ENCODE measurements at regions not wholly inside any gene's neighbourhood (a gene's known extent, or its start where the extent isn't known, plus 50 kb on each side); places are given as distances from the start of the nearest gene placed in this dataset.

DNA sequence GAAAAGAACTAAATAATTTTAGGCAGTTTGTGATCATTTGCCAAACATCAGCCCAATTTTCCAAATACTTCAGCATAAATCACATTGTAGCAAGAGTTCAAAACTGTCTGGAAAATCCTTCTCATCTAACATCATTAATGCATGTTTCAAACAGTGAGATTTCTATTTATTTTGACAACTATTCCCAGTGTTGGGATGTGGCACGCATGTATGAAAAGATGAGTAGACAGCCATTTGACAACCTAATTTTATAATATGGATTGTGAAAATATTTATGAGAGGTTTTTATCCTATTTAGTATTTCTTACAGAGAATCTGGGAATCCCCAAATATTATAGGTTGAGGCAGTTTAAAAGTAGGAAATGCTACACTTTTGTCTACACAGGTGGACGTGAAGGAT is 357.6 kb upstream of the ARID1B start:
- Mint-ChIP-seq H3K9me3 (ENCODE audit: low read depth, unreplicated experiment) (peaks cover 2% of the 10 kb centered on the region), H3K27ac (ENCODE audit: unreplicated experiment) (no peak overlapping the region), H3K27me3 (ENCODE audit: unreplicated experiment) (no peaks in the 10 kb centered on the region), H3K4me1 (ENCODE audit: low read depth, unreplicated experiment) (peaks cover 14% of the 10 kb centered on the region), H3K4me3 (ENCODE audit: low read depth, unreplicated experiment) (no peak overlapping the region), H3K36me3 (ENCODE audit: insufficient read depth, unreplicated experiment) (peaks cover 5% of the 10 kb centered on the region)
- intact Hi-C loops (cut with micrococcal nuclease; ENCODE audit: unreplicated experiment), result no loop called here
- no peak for DNase-seq
- CTCF ChIA-PET, result no interaction called here
- no TSS peak for BruUV-seq (replicated peaks)
- TF ChIP-seq, protein P1, sequence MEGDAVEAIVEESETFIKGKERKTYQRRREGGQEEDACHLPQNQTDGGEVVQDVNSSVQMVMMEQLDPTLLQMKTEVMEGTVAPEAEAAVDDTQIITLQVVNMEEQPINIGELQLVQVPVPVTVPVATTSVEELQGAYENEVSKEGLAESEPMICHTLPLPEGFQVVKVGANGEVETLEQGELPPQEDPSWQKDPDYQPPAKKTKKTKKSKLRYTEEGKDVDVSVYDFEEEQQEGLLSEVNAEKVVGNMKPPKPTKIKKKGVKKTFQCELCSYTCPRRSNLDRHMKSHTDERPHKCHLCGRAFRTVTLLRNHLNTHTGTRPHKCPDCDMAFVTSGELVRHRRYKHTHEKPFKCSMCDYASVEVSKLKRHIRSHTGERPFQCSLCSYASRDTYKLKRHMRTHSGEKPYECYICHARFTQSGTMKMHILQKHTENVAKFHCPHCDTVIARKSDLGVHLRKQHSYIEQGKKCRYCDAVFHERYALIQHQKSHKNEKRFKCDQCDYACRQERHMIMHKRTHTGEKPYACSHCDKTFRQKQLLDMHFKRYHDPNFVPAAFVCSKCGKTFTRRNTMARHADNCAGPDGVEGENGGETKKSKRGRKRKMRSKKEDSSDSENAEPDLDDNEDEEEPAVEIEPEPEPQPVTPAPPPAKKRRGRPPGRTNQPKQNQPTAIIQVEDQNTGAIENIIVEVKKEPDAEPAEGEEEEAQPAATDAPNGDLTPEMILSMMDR (IDR thresholded peaks at IDR 0.05; ENCODE audit: unreplicated experiment), result no peak

DNA sequence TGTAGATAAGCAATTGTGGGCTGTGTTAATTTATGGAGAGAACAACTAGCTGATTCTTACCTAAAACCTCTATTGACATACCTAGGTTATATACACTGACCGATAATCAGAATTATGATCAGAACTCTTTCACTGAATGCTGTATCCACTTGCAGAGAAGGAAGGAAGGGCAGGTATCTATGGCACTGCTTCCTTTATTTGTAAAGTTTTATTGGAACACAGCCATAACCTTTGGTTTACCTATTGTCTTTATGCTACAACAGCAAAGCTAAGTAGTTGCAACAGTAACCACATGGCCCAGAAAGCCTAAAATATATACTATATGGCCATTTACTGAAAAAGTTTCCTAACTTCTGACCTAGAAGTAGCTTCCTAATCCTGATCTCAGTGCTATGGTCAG is 358.9 kb upstream of the ARID1B start:
- H3K27me3 Mint-ChIP-seq (ENCODE audit: unreplicated experiment), result no peaks in the 10 kb centered on the region
- no peak for DNase-seq
- TF ChIP-seq, protein P1 (IDR thresholded peaks at IDR 0.05; ENCODE audit: unreplicated experiment), result no peak
- H3K4me1 Mint-ChIP-seq (ENCODE audit: low read depth, unreplicated experiment), result peaks cover 14% of the 10 kb centered on the region
- H3K4me3 Mint-ChIP-seq (ENCODE audit: low read depth, unreplicated experiment), result no peak overlapping the region
- intact Hi-C loops (cut with micrococcal nuclease; ENCODE audit: unreplicated experiment), result no loop called here
- no TSS peak for BruUV-seq (replicated peaks)
- H3K9me3 Mint-ChIP-seq (ENCODE audit: low read depth, unreplicated experiment), result peaks cover 2% of the 10 kb centered on the region
- peaks cover 5% of the 10 kb centered on the region for H3K36me3 Mint-ChIP-seq (ENCODE audit: insufficient read depth, unreplicated experiment)
- no peak overlapping the region for H3K27ac Mint-ChIP-seq (ENCODE audit: unreplicated experiment)
- CTCF ChIA-PET, result no interaction called here

DNA sequence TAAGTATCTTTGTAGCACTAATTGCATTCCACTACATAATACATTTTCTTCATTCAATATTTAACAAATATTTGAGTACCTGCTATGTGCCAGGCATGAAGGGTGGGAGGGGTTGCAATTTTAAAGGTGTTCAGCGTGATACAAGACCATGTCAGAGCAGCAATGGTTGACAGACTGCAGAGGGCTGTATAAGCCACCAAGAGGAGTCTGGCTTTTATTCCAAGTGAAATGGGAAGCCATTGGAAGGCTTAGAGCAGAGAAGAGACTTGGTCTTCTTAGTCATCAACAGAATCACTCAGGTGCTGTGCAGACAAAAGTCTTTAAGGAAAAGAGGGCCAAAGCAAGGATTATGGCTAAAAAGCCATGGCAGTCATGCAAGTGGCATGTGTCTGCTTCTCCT is 360.8 kb upstream of the ARID1B start:
- Mint-ChIP-seq H3K27me3 (ENCODE audit: unreplicated experiment) (no peaks in the 10 kb centered on the region), H3K9me3 (ENCODE audit: low read depth, unreplicated experiment) (no peaks in the 10 kb centered on the region), H3K36me3 (ENCODE audit: insufficient read depth, unreplicated experiment) (no peaks in the 10 kb centered on the region), H3K4me1 (ENCODE audit: low read depth, unreplicated experiment) (peaks cover 2% of the 10 kb centered on the region), H3K27ac (ENCODE audit: unreplicated experiment) (no peak overlapping the region), H3K4me3 (ENCODE audit: low read depth, unreplicated experiment) (no peak overlapping the region)
- BruUV-seq (replicated peaks), result no TSS peak
- TF ChIP-seq, protein P1 (IDR thresholded peaks at IDR 0.05; ENCODE audit: unreplicated experiment), result no peak
- DNase-seq, result no peak
- CTCF ChIA-PET, result no interaction called here
- intact Hi-C loops (cut with micrococcal nuclease; ENCODE audit: unreplicated experiment), result no loop called here

DNA sequence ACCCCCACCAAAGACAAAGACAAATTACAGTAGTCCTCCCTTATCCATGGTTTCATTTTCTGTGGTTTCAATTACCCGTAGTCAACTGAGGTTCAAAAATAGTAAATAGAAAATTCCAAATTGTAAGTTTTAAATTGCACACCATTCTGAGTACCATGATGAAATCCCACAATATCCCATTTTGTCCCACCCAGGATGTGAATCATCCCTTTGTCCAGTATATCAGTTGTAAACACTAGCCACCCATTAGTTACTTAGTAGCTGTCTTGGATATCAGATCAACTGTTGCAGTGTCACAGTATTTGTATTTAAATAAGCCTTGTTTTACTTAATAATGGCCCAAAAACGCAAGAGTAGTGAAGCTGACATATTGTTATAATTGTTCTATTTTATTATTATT is 364.0 kb upstream of the ARID1B start:
- H3K9me3 Mint-ChIP-seq (ENCODE audit: low read depth, unreplicated experiment), result no peaks in the 10 kb centered on the region
- no TSS peak for BruUV-seq (replicated peaks)
- no peaks in the 10 kb centered on the region for H3K27me3 Mint-ChIP-seq (ENCODE audit: unreplicated experiment)
- DNase-seq, result no peak
- TF ChIP-seq, protein P1 (IDR thresholded peaks at IDR 0.05; ENCODE audit: unreplicated experiment), result no peak
- CTCF ChIA-PET, result no interaction called here
- intact Hi-C loops (cut with micrococcal nuclease; ENCODE audit: unreplicated experiment), result no loop called here
- H3K4me3 Mint-ChIP-seq (ENCODE audit: low read depth, unreplicated experiment), result no peak overlapping the region
- no peaks in the 10 kb centered on the region for H3K36me3 Mint-ChIP-seq (ENCODE audit: insufficient read depth, unreplicated experiment)
- no peaks in the 10 kb centered on the region for H3K4me1 Mint-ChIP-seq (ENCODE audit: low read depth, unreplicated experiment)
- H3K27ac Mint-ChIP-seq (ENCODE audit: unreplicated experiment), result no peak overlapping the region

DNA sequence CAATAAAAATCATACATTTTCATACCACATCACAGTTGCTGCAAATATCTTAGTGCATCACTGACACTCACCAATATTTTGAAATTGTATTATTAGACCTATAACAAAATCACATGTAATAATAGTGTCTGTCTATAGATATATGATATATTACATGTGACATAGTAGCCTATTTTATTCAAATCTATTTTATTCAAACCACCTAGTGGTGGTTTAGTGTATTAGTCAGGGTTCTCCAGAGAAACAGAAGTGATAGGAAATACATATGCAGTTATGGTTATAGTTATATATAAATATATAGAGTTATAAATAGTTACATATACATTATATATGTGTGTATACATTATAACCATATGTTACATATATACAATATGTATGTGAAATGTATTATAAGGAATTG is 366.5 kb upstream of the ARID1B start:
- H3K9me3 Mint-ChIP-seq (ENCODE audit: low read depth, unreplicated experiment), result no peaks in the 10 kb centered on the region
- no peak overlapping the region for H3K4me3 Mint-ChIP-seq (ENCODE audit: low read depth, unreplicated experiment)
- H3K4me1 Mint-ChIP-seq (ENCODE audit: low read depth, unreplicated experiment), result no peaks in the 10 kb centered on the region
- no TSS peak for BruUV-seq (replicated peaks)
- H3K36me3 Mint-ChIP-seq (ENCODE audit: insufficient read depth, unreplicated experiment), result no peaks in the 10 kb centered on the region
- intact Hi-C loops (cut with micrococcal nuclease; ENCODE audit: unreplicated experiment), result no loop called here
- H3K27me3 Mint-ChIP-seq (ENCODE audit: unreplicated experiment), result no peaks in the 10 kb centered on the region
- DNase-seq, result no peak
- CTCF ChIA-PET, result no interaction called here
- TF ChIP-seq, protein P1 (IDR thresholded peaks at IDR 0.05; ENCODE audit: unreplicated experiment), result no peak
- H3K27ac Mint-ChIP-seq (ENCODE audit: unreplicated experiment), result no peak overlapping the region
